ENCODE measurements at regions not wholly inside any gene's neighbourhood (a gene's known extent, or its start where the extent isn't known, plus 50 kb on each side); places are given as distances from the start of the nearest gene placed in this dataset.
"Not testable (repeated sequence)": the region's sequence is repeated elsewhere in the genome, so short reads cannot be mapped to it uniquely, and the experiment has no call there.

DNA sequence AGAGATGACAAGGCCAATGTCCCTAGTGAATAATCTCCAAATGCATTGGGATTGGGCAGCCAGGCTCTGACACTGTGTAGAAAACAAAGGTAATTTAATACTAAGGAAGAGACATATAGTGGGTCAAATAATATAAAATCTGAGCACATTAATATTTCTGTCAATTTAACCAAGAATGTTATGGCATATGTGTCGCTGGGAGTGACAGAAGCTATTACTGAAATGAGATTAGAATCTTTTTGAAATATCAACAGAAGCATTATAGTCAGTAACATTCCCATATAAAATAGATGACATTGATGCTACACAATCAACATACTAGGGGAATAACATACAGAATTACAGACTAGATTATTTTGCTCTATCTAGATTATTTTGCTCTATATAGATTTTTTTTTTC lies 114.0 kb downstream of the BLID start:
- Histone ChIP-seq H2AK5ac (ENCODE audit: low read length) (no peak overlapping the region), H3K4ac (ENCODE audit: low read depth, low read length) (no peak overlapping the region), H3K9ac (ENCODE audit: low read length) (no peak overlapping the region), H2BK5ac (ENCODE audit: low read length) (no peak overlapping the region), H4K8ac (ENCODE audit: low read depth, low read length) (no peak overlapping the region), H3K27me3 (ENCODE audit: insufficient read depth, low read length, poor library complexity) (no peaks in the 10 kb centered on the region), H3K27ac (ENCODE audit: low read depth, low read length) (no peak overlapping the region), H3K23ac (ENCODE audit: low read length) (no peak overlapping the region), H2BK120ac (ENCODE audit: low read depth, low read length) (no peak overlapping the region), H3K36me3 (ENCODE audit: control insufficient read depth, insufficient read depth, low read length) (no peaks in the 10 kb centered on the region), H3K79me2 (ENCODE audit: control insufficient read depth, insufficient read depth, low read length) (no peaks in the 10 kb centered on the region), H3K18ac (ENCODE audit: low read length) (no peak overlapping the region), H3K4me1 (ENCODE audit: control insufficient read depth, low read depth, low read length) (no peaks in the 10 kb centered on the region), H3K4me2 (ENCODE audit: low read length) (no peak overlapping the region), H3K56ac (ENCODE audit: low read length) (no peak overlapping the region), H2BK15ac (replicated peaks; ENCODE audit: low read depth) (no peak overlapping the region), H4K5ac (ENCODE audit: low read length) (no peak overlapping the region), H3K79me1 (ENCODE audit: low read length) (no peaks in the 10 kb centered on the region), H3K4me3 (ENCODE audit: low read length) (no peak overlapping the region)
- WGBS (ENCODE audit: extremely low coverage, insufficient coverage, low lambda C conversion rate): no CpG with 5 or more reads among the region's 1 CpG
- DNase-seq: no peak

DNA sequence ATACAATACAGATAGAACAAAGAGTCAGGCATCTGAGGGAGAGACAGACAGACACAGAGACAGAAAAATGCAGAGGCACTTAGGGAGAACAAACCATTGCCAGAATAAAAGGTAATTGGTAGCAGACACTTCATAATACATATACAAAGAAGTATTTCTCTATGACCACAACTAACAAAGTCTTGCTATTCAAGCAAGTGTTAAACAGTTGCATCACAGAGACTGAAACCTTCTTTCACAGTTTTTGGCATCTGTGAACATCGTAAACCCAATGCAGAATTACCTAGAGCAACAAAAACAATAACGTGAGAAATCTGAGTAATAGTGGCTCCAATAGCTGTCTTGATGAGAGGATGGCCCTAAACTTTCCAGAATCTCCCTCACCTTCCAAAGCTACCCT lies 116.4 kb downstream of the BLID start:
- no peak overlapping the region for H4K8ac ChIP-seq (ENCODE audit: low read depth, low read length)
- H3K23ac ChIP-seq (ENCODE audit: low read length): no peak overlapping the region
- no peaks in the 10 kb centered on the region for H3K27me3 ChIP-seq (ENCODE audit: insufficient read depth, low read length, poor library complexity)
- no peak for DNase-seq
- WGBS (ENCODE audit: extremely low coverage, insufficient coverage, low lambda C conversion rate): no CpG with 5 or more reads among the region's 2 CpGs
- no peaks in the 10 kb centered on the region for H3K36me3 ChIP-seq (ENCODE audit: control insufficient read depth, insufficient read depth, low read length)
- no peak overlapping the region for H3K56ac ChIP-seq (ENCODE audit: low read length)
- no peak overlapping the region for H2AK5ac ChIP-seq (ENCODE audit: low read length)
- no peak overlapping the region for H3K4ac ChIP-seq (ENCODE audit: low read depth, low read length)
- no peaks in the 10 kb centered on the region for H3K79me1 ChIP-seq (ENCODE audit: low read length)
- no peak overlapping the region for H3K18ac ChIP-seq (ENCODE audit: low read length)
- no peak overlapping the region for H3K4me2 ChIP-seq (ENCODE audit: low read length)
- H3K79me2 ChIP-seq (ENCODE audit: control insufficient read depth, insufficient read depth, low read length): no peaks in the 10 kb centered on the region
- H2BK5ac ChIP-seq (ENCODE audit: low read length): no peak overlapping the region
- no peak overlapping the region for H3K4me3 ChIP-seq (ENCODE audit: low read length)
- no peak overlapping the region for H4K5ac ChIP-seq (ENCODE audit: low read length)
- H3K4me1 ChIP-seq (ENCODE audit: control insufficient read depth, low read depth, low read length): no peaks in the 10 kb centered on the region
- H2BK120ac ChIP-seq (ENCODE audit: low read depth, low read length): no peak overlapping the region
- no peak overlapping the region for H3K27ac ChIP-seq (ENCODE audit: low read depth, low read length)
- H2BK15ac ChIP-seq (replicated peaks; ENCODE audit: low read depth): no peak overlapping the region
- no peak overlapping the region for H3K9ac ChIP-seq (ENCODE audit: low read length)

DNA sequence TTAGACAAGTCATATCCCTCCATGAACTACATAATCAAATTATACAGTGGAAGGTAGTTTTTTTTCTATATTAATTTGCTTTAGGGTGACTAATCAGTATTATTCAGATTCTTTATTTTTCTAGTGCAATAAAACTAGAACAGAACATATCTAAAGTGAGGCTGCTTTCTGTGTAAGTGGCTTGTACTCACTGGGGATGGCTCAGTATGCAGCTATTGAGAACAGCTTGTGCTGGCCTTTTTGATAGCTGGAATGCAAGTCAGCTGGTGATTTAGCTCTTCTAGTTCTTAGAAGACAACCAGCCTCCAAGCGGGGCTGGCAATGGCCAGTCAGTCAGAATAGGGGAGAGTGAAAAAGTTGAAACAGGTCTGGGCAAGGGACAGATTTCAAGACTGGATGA lies 119.4 kb downstream of the BLID start:
- no peaks in the 10 kb centered on the region for H3K79me2 ChIP-seq (ENCODE audit: control insufficient read depth, insufficient read depth, low read length)

DNA sequence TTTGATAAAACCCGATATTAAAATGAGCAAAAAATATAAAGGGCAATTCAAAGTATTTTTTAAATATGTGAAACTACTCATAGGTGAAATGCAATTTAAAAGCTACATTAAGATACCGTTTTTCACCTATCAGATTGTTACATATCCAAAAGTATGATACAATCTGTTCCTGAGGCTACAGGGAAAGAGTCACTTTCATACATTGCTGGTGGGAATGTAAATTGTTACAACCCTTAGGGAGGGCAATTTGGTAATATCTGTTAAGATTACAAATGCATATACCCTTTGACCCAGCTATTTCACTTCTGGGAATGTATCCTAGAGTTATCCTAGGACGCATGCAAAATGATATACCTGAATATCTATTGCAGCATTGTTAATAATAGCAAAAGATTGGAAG lies 132.1 kb downstream of the BLID start:
- Histone ChIP-seq H3K18ac (ENCODE audit: low read length) (no peak overlapping the region), H3K9ac (ENCODE audit: low read length) (no peak overlapping the region), H4K8ac (ENCODE audit: low read depth, low read length) (no peak overlapping the region), H2BK15ac (replicated peaks; ENCODE audit: low read depth) (no peak overlapping the region), H3K79me1 (ENCODE audit: low read length) (no peaks in the 10 kb centered on the region), H3K79me2 (ENCODE audit: control insufficient read depth, insufficient read depth, low read length) (no peaks in the 10 kb centered on the region), H4K5ac (ENCODE audit: low read length) (no peak overlapping the region), H2BK120ac (ENCODE audit: low read depth, low read length) (no peak overlapping the region), H3K56ac (ENCODE audit: low read length) (no peak overlapping the region), H3K4me2 (ENCODE audit: low read length) (no peak overlapping the region), H3K27me3 (ENCODE audit: insufficient read depth, low read length, poor library complexity) (no peaks in the 10 kb centered on the region), H3K23ac (ENCODE audit: low read length) (no peak overlapping the region), H3K4ac (ENCODE audit: low read depth, low read length) (no peak overlapping the region), H2BK5ac (ENCODE audit: low read length) (no peak overlapping the region), H2AK5ac (ENCODE audit: low read length) (no peak overlapping the region), H3K4me3 (ENCODE audit: low read length) (no peak overlapping the region), H3K4me1 (ENCODE audit: control insufficient read depth, low read depth, low read length) (no peaks in the 10 kb centered on the region), H3K36me3 (ENCODE audit: control insufficient read depth, insufficient read depth, low read length) (no peaks in the 10 kb centered on the region), H3K27ac (ENCODE audit: low read depth, low read length) (no peak overlapping the region)
- no peak for DNase-seq
- no CpG with 5 or more reads among the region's 3 CpGs for WGBS (ENCODE audit: extremely low coverage, insufficient coverage, low lambda C conversion rate)

More for the DNA sequence above, 119.4 kb downstream of the BLID start:
- no peak overlapping the region for H3K18ac ChIP-seq (ENCODE audit: low read length)
- no peak overlapping the region for H2BK5ac ChIP-seq (ENCODE audit: low read length)
- no peak overlapping the region for H3K4ac ChIP-seq (ENCODE audit: low read depth, low read length)
- no peak overlapping the region for H2AK5ac ChIP-seq (ENCODE audit: low read length)
- no peak overlapping the region for H4K8ac ChIP-seq (ENCODE audit: low read depth, low read length)
- H3K56ac ChIP-seq (ENCODE audit: low read length): no peak overlapping the region
- H3K27ac ChIP-seq (ENCODE audit: low read depth, low read length): no peak overlapping the region
- H3K36me3 ChIP-seq (ENCODE audit: control insufficient read depth, insufficient read depth, low read length): no peaks in the 10 kb centered on the region
- H3K4me2 ChIP-seq (ENCODE audit: low read length): no peak overlapping the region
- no peak for DNase-seq
- H3K9ac ChIP-seq (ENCODE audit: low read length): no peak overlapping the region
- WGBS (ENCODE audit: extremely low coverage, insufficient coverage, low lambda C conversion rate): no CpG with 5 or more reads among the region's 1 CpG
- no peak overlapping the region for H2BK15ac ChIP-seq (replicated peaks; ENCODE audit: low read depth)
- H3K4me1 ChIP-seq (ENCODE audit: control insufficient read depth, low read depth, low read length): no peaks in the 10 kb centered on the region
- no peak overlapping the region for H3K23ac ChIP-seq (ENCODE audit: low read length)
- H2BK120ac ChIP-seq (ENCODE audit: low read depth, low read length): no peak overlapping the region
- H3K4me3 ChIP-seq (ENCODE audit: low read length): no peak overlapping the region
- no peak overlapping the region for H4K5ac ChIP-seq (ENCODE audit: low read length)
- no peaks in the 10 kb centered on the region for H3K27me3 ChIP-seq (ENCODE audit: insufficient read depth, low read length, poor library complexity)
- H3K79me1 ChIP-seq (ENCODE audit: low read length): no peaks in the 10 kb centered on the region

DNA sequence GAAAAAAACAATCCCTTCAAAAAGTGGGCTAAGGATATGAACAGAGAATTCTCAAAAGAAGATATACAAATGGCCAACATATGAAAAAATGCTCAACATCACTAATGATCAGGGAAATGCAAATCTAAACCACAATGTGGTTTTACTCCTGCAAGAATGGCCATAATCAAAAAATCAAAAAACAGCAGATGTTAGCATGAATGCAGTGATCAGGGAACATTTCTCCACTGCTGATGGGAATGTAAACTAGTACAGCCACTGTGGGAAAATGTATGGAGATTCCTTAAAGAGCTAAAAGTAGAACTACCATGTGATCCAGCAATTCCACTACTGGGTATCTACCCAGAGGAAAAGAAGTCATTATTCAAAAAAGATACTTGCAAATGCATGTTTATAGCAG lies 138.1 kb downstream of the BLID start:
- H3K4me3 ChIP-seq (ENCODE audit: low read length); H3K79me1 ChIP-seq (ENCODE audit: low read length); H3K56ac ChIP-seq (ENCODE audit: low read length); H3K4ac ChIP-seq (ENCODE audit: low read depth, low read length); H3K79me2 ChIP-seq (ENCODE audit: control insufficient read depth, insufficient read depth, low read length); H3K9ac ChIP-seq (ENCODE audit: low read length); H3K36me3 ChIP-seq (ENCODE audit: control insufficient read depth, insufficient read depth, low read length); H3K23ac ChIP-seq (ENCODE audit: low read length); H3K18ac ChIP-seq (ENCODE audit: low read length); H2BK15ac ChIP-seq (replicated peaks; ENCODE audit: low read depth); H3K4me2 ChIP-seq (ENCODE audit: low read length); H3K4me1 ChIP-seq (ENCODE audit: control insufficient read depth, low read depth, low read length); H2BK120ac ChIP-seq (ENCODE audit: low read depth, low read length); H3K27ac ChIP-seq (ENCODE audit: low read depth, low read length); H2AK5ac ChIP-seq (ENCODE audit: low read length); DNase-seq; H2BK5ac ChIP-seq (ENCODE audit: low read length); H4K5ac ChIP-seq (ENCODE audit: low read length); H3K27me3 ChIP-seq (ENCODE audit: insufficient read depth, low read length, poor library complexity); H4K8ac ChIP-seq (ENCODE audit: low read depth, low read length): not testable (repeated sequence)

DNA sequence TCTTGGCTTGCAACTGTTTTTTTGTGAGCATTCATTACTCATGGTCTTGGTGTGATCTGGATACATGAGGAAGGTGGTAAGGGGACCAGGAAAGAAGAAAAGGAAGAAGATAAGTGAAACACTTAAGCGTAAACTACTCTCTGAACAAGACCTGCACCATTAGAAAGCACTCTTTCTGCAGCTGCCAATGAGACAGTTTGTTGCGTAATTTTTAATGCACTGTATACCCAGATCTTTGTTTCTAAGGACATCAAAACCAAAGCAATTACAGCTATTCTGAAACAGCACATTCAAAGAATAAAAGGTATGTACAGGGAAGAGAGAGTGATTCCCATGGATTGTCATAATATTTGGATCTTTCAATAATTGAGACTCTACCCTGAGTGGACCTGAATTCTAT lies 147.4 kb downstream of the BLID start:
- Histone ChIP-seq H3K9ac (ENCODE audit: low read length) (no peak overlapping the region), H3K4me3 (ENCODE audit: low read length) (no peak overlapping the region), H4K5ac (ENCODE audit: low read length) (no peak overlapping the region), H3K79me2 (ENCODE audit: control insufficient read depth, insufficient read depth, low read length) (no peaks in the 10 kb centered on the region), H3K79me1 (ENCODE audit: low read length) (no peaks in the 10 kb centered on the region), H3K36me3 (ENCODE audit: control insufficient read depth, insufficient read depth, low read length) (no peaks in the 10 kb centered on the region), H2BK15ac (replicated peaks; ENCODE audit: low read depth) (no peak overlapping the region), H3K56ac (ENCODE audit: low read length) (no peak overlapping the region), H3K4me2 (ENCODE audit: low read length) (no peak overlapping the region), H3K18ac (ENCODE audit: low read length) (no peak overlapping the region), H3K4me1 (ENCODE audit: control insufficient read depth, low read depth, low read length) (no peaks in the 10 kb centered on the region), H2BK120ac (ENCODE audit: low read depth, low read length) (no peak overlapping the region), H2BK5ac (ENCODE audit: low read length) (no peak overlapping the region), H3K27ac (ENCODE audit: low read depth, low read length) (no peak overlapping the region), H3K27me3 (ENCODE audit: insufficient read depth, low read length, poor library complexity) (no peaks in the 10 kb centered on the region), H4K8ac (ENCODE audit: low read depth, low read length) (no peak overlapping the region), H2AK5ac (ENCODE audit: low read length) (no peak overlapping the region), H3K4ac (ENCODE audit: low read depth, low read length) (no peak overlapping the region), H3K23ac (ENCODE audit: low read length) (no peak overlapping the region)
- no peak for DNase-seq
- no CpG with 5 or more reads among the region's 2 CpGs for WGBS (ENCODE audit: extremely low coverage, insufficient coverage, low lambda C conversion rate)
